ENCODE measurements at regions not wholly inside any gene's neighbourhood (a gene's known extent, or its start where the extent isn't known, plus 50 kb on each side); places are given as distances from the start of the nearest gene placed in this dataset.

DNA sequence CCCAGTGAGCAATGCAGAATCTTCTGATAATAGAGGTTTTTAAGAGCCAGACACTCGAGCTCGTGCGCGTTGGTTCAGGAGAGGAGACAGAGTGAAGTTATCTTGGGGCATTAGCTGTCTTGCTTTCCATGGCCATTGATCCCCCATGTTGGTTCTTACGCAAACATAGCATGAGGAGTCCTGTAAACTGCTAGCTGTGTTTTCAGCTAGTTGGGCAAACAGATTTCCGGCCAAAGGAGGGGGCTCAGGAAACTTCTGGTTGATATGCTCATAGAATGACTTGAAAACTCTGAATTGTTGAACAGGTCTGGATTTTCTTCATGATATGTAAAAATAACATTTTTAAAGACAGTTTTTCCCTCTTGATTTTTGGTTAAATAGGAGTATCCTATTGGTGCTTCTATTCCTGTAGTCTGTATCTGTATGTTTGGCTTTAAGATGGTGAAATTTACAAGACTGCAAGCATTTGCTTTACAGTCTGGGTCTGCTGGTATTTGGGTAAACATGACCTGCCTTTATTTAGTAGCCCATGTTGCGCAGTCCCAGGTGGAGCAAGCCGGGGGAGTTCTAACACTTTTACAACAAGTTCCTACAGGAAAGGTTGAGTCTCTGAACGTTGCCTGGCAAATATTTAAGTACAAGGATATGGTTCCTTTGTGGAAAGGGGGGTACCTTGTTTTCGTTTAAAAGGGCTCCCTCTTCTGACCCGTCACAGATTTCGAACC is 218.4 kb upstream of the KCND2 start:
- TF ChIP-seq, protein P1, sequence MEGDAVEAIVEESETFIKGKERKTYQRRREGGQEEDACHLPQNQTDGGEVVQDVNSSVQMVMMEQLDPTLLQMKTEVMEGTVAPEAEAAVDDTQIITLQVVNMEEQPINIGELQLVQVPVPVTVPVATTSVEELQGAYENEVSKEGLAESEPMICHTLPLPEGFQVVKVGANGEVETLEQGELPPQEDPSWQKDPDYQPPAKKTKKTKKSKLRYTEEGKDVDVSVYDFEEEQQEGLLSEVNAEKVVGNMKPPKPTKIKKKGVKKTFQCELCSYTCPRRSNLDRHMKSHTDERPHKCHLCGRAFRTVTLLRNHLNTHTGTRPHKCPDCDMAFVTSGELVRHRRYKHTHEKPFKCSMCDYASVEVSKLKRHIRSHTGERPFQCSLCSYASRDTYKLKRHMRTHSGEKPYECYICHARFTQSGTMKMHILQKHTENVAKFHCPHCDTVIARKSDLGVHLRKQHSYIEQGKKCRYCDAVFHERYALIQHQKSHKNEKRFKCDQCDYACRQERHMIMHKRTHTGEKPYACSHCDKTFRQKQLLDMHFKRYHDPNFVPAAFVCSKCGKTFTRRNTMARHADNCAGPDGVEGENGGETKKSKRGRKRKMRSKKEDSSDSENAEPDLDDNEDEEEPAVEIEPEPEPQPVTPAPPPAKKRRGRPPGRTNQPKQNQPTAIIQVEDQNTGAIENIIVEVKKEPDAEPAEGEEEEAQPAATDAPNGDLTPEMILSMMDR (IDR thresholded peaks at IDR 0.05): no peak
- no peak for TF ChIP-seq EZH2 (IDR thresholded peaks at IDR 0.05; ENCODE audit: borderline replicate concordance, insufficient read depth, low read depth, low read length, poor library complexity, severe bottlenecking)
